ENCODE measurements at regions not wholly inside any gene's neighbourhood (a gene's known extent, or its start where the extent isn't known, plus 50 kb on each side); places are given as distances from the start of the nearest gene placed in this dataset.

DNA sequence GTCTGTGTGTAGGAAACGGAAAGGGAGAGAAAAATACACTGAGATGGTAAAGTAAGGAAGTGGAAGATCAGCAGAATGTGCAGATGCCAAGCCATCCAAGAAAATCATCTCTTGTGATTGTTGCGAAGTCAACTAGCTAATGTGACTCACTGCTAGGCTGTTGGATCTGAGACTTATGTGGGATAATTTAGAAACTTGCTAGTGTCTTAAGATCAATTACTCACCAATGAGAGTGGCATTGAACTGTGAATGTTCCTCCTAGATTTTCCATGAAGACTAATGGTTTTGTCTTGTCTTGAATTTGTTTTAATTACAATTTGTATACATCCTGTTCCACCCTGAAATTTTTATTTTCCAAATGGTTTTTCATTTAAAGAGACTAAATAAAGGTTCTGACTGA, 771.6 kb downstream of the EFNB2 start:
- TF ChIP-seq, protein P1, sequence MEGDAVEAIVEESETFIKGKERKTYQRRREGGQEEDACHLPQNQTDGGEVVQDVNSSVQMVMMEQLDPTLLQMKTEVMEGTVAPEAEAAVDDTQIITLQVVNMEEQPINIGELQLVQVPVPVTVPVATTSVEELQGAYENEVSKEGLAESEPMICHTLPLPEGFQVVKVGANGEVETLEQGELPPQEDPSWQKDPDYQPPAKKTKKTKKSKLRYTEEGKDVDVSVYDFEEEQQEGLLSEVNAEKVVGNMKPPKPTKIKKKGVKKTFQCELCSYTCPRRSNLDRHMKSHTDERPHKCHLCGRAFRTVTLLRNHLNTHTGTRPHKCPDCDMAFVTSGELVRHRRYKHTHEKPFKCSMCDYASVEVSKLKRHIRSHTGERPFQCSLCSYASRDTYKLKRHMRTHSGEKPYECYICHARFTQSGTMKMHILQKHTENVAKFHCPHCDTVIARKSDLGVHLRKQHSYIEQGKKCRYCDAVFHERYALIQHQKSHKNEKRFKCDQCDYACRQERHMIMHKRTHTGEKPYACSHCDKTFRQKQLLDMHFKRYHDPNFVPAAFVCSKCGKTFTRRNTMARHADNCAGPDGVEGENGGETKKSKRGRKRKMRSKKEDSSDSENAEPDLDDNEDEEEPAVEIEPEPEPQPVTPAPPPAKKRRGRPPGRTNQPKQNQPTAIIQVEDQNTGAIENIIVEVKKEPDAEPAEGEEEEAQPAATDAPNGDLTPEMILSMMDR (conservative IDR thresholded peaks at IDR 0.05; ENCODE audit: low read depth, low read length) = no peak
- H3K4me3 ChIP-seq (ENCODE audit: low read length) = no peak overlapping the region
- no peak for DNase-seq (ENCODE audit: low read depth)

DNA sequence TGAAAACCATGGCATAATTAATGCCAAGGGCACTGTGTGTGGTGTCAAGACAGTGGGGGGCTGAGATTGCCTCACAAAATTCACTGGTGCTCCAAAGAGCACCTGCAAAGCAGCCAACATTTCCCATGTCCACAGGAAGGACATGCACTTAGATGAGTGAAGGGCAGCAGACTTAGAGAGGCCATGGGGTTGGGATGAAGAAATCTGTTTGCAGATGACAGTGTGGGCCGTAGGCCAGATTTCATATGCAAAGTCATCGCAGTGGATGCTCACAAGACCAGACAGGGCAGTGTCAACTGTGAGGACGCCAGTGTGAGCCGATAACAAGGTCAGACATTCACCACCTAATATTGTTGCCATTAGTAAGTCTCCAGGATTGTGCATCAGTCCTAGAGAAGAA, 773.4 kb downstream of the EFNB2 start:
- TF ChIP-seq, protein P1 (conservative IDR thresholded peaks at IDR 0.05; ENCODE audit: low read depth, low read length) = no peak
- no peak for DNase-seq (ENCODE audit: low read depth)
- H3K4me3 ChIP-seq (ENCODE audit: low read length) = no peak overlapping the region

DNA sequence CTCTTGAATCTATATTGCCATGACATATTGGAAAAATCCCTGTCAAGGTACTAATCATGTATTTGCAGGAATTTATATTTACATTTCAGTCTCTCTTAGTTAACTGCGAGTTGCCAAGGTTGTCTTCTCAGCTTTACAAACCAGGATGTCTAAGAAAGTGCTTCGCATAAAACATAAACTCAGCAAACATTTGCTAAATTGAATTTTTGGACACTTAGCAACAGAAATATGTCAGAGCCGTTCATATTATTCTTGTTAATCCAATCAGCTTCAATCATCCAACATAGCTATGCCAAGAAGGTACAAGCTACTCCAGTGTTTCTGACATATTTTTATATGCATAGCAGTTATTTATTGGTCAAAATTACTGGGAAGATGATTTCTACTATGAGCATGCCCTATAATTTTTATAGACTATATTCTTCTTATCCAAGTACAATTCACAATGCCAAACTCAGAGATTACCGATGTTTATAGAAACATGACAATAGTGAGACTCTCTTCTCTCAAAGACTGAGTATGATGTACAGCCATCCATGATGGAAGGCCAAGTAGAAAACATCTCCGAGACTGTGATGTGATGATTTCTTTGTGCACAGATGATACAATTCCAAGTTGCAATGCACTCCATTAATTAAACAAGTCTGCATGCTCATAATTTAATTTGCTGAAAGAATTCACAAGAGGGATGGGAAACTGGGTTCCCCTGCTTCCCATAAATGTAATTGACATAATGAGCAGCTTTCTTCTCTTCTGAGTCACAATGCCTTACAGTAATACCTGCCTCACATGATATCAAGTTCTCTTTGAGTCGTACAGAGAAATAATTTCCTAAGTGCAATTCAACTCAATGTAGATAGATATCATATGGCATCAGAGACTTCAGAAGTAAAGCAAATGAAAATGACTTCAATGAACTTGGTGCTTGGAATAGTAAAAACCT, 776.3 kb downstream of the EFNB2 start:
- no peak overlapping the region for H3K4me3 ChIP-seq (ENCODE audit: low read length)
- no peak for DNase-seq (ENCODE audit: low read depth)
- TF ChIP-seq, protein P1 (conservative IDR thresholded peaks at IDR 0.05; ENCODE audit: low read depth, low read length) = no peak

DNA sequence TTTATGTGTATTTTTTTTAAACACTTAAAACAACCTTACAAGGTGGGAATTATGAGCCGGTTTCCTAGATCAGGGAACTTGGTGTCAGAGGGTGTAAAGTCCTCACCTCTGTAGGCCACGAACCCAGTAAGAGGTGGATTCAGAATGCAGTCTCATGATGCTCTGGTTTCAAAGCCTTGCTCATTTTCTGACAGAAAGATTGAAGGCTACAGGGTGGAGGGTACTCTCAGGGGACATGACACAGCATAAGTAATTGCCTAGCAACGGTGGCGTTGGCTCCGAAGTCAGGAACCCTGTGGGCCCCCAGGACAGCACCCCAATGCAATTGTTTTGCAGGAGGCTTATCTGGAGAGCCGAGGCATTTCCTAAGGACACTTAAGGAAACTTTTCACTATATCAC, 794.7 kb downstream of the EFNB2 start:
- TF ChIP-seq, protein P1 (conservative IDR thresholded peaks at IDR 0.05; ENCODE audit: low read depth, low read length) = no peak
- no peak for DNase-seq (ENCODE audit: low read depth)
- no peak overlapping the region for H3K4me3 ChIP-seq (ENCODE audit: low read length)

DNA sequence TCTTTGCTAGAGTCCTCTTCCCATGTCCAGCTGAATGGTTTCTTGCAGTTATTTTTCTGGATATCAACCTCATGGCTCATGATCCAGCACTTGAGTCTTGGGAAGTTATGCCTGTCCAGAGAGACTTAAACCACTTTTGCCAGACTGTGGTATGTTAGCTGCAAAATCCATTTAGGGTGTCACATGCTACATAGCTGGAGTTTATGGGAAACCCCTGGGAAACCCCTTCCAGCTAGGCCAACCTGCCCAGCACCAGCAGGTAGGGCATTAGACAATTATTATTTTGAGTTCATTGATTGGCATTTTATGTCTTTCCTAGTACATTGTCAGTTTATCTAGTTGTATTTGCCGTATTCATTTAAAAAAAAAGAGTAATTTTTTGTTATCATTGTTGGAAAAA, 797.8 kb downstream of the EFNB2 start:
- TF ChIP-seq, protein P1 (conservative IDR thresholded peaks at IDR 0.05; ENCODE audit: low read depth, low read length) = no peak
- DNase-seq (ENCODE audit: low read depth) = no peak
- H3K4me3 ChIP-seq (ENCODE audit: low read length) = no peak overlapping the region

DNA sequence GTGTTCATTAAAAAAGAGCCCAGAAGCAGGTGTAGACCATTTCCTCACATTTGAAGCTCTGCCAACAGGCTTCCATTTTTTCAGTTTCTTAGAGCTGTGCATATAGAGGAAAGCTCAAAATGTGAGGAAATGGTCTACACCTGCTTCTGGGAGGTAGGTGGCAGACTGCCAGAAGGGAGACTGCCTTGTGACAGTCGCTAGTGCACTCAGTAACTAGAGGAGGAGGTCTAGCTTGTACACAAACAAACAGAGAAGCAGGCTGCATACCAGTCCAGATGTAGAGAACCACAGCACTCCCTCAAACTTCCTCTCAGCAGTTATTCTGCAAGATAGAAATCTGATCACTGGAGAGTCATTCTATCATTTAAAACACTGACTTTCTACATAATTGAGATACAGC, 800.2 kb downstream of the EFNB2 start:
- TF ChIP-seq, protein P1 (conservative IDR thresholded peaks at IDR 0.05; ENCODE audit: low read depth, low read length) = no peak
- DNase-seq (ENCODE audit: low read depth) = no peak
- no peak overlapping the region for H3K4me3 ChIP-seq (ENCODE audit: low read length)

Measured in retinal pigment epithelial cell (primary cell).